CD14-positive monocyte (primary cell): ENCODE measurements at regions not wholly inside any gene's neighbourhood (a gene's known extent, or its start where the extent isn't known, plus 50 kb on each side); places are given as distances from the start of the nearest gene placed in this dataset.

Experiments used
- DNase-seq, 3 donors: peaks; one replicate each; pipeline ENCODE4 v3.0.0-alpha.2; 2011 to 2022
- H2AFZ ChIP-seq: 2 replicates; pipeline ENCODE4 v1.6.0; 2012; ENCODE audit warnings: mild to moderate bottlenecking, low read depth, low read length, inconsistent platforms; ENCODE audit not compliant: insufficient read depth, poor library complexity, severe bottlenecking
- H3K27ac ChIP-seq, 2 donors: 1 replicate in 1 of 2; 2 replicates in 1 of 2; pipeline ENCODE4 v1.5.1; 2012 to 2013; ENCODE audit warnings: low read length in 2 of 2, control low read depth in 1 of 2, inconsistent platforms in 1 of 2, low read depth in 1 of 2, mild to moderate bottlenecking in 1 of 2
- H3K27me3 ChIP-seq, 2 donors: one replicate each; pipeline versions ENCODE4 v1.6.0 to v1.6.1; 2011 to 2013; ENCODE audit warnings: low read length in 2 of 2; ENCODE audit not compliant: control insufficient read depth in 2 of 2, insufficient read depth in 2 of 2
- H3K36me3 ChIP-seq, 2 donors: replicated peaks in 1 of 2; 1 replicate in 1 of 2; 2 replicates in 1 of 2; pipeline versions ENCODE4 v1.5.1 to v1.6.1; 2012 to 2013; ENCODE audit warnings: low read length in 2 of 2, control low read depth in 1 of 2, inconsistent platforms in 1 of 2, mild to moderate bottlenecking in 1 of 2; ENCODE audit not compliant: insufficient read depth in 2 of 2, control insufficient read depth in 1 of 2
- H3K4me1 ChIP-seq, 2 donors: 1 replicate in 1 of 2; 2 replicates in 1 of 2; pipeline versions ENCODE4 v1.5.1 to v1.6.1; 2012 to 2013; ENCODE audit warnings: low read length in 2 of 2, control low read depth in 1 of 2, inconsistent platforms in 1 of 2, mild to moderate bottlenecking in 1 of 2, moderate library complexity in 1 of 2; ENCODE audit not compliant: insufficient read depth in 2 of 2, control insufficient read depth in 1 of 2
- H3K4me2 ChIP-seq: replicated peaks from 2 replicates; pipeline ENCODE3; 2012; ENCODE audit warnings: low read length, moderate library complexity, mild to moderate bottlenecking; ENCODE audit not compliant: poor library complexity, severe bottlenecking; ENCODE audit errors: extremely low read depth
- H3K4me3 ChIP-seq, 3 experiments: fragments of 200-600 bp in 1 of 3; sonication (generic) in 1 of 3; replicated peaks in 1 of 3; 1 replicate in 2 of 3; 2 replicates in 1 of 3; pipeline ENCODE4 v1.5.1; 2011 to 2013; ENCODE audit warnings: low read length in 3 of 3, mild to moderate bottlenecking in 3 of 3, control low read depth in 2 of 3, low read depth in 2 of 3, inconsistent platforms in 1 of 3, moderate library complexity in 1 of 3
- H3K79me2 ChIP-seq: 2 replicates; pipeline ENCODE4 v1.6.0; 2012; ENCODE audit warnings: mild to moderate bottlenecking, control low read depth, inconsistent platforms, low read length, moderate library complexity; ENCODE audit not compliant: insufficient read depth
- H3K9ac ChIP-seq: 2 replicates; pipeline ENCODE4 v1.6.0; 2017; ENCODE audit warnings: low read length, mild to moderate bottlenecking; ENCODE audit not compliant: insufficient read depth, poor library complexity, severe bottlenecking
- H3K9me3 ChIP-seq, 2 donors: replicated peaks in 1 of 2; 1 replicate in 1 of 2; 2 replicates in 1 of 2; pipeline versions ENCODE4 v1.5.1 to v1.6.1; 2012 to 2013; ENCODE audit warnings: low read length in 2 of 2, control low read depth in 1 of 2; ENCODE audit not compliant: control insufficient read depth in 1 of 2, insufficient read depth in 1 of 2
- H4K20me1 ChIP-seq: 2 replicates; pipeline ENCODE4 v1.6.0; 2012; ENCODE audit warnings: mild to moderate bottlenecking, low read length, control low read depth, moderate library complexity; ENCODE audit not compliant: insufficient read depth
- H3K27ac Mint-ChIP-seq, 7 donors: one replicate each; pipeline ENCODE4 v1.8.0; 2020; ENCODE audit warnings: mild to moderate bottlenecking in 7 of 7, mixed read lengths in 7 of 7, moderate library complexity in 6 of 7, inconsistent platforms in 2 of 7
- H3K27me3 Mint-ChIP-seq, 3 donors: one replicate each; pipeline ENCODE4 v1.8.0; 2021 to 2022; ENCODE audit warnings: low read depth in 3 of 3, mild to moderate bottlenecking in 3 of 3, mixed read lengths in 3 of 3, moderate library complexity in 3 of 3, inconsistent platforms in 1 of 3
- H3K36me3 Mint-ChIP-seq, 2 donors: one replicate each; pipeline ENCODE4 v1.8.0; 2020; ENCODE audit warnings: mixed read lengths in 2 of 2, inconsistent platforms in 1 of 2, mild to moderate bottlenecking in 1 of 2
- H3K4me1 Mint-ChIP-seq: one replicate; pipeline ENCODE4 v1.8.0; 2020; ENCODE audit warnings: mild to moderate bottlenecking, mixed read lengths
- H3K4me3 Mint-ChIP-seq, 2 donors: one replicate each; pipeline ENCODE4 v1.8.0; 2020; ENCODE audit warnings: mild to moderate bottlenecking in 2 of 2, mixed read lengths in 2 of 2, moderate library complexity in 1 of 2
- H3K9me3 Mint-ChIP-seq, 7 donors: one replicate each; pipeline ENCODE4 v1.8.0; 2020 to 2022; ENCODE audit warnings: mixed read lengths in 7 of 7, mild to moderate bottlenecking in 6 of 7, moderate library complexity in 6 of 7, inconsistent platforms in 2 of 7
- WGBS: methylation state at CpG from one replicate; pipeline ENCODE4 v1.1.5; 2013; ENCODE audit warnings: missing lambda C conversion rate; ENCODE audit not compliant: insufficient coverage; 5-methylcytosine and 5-hydroxymethylcytosine counted together
- intact Hi-C, 2 donors: fragments of 100-400 bp; cut with micrococcal nuclease; formaldehyde crosslinking; loops; one replicate each; pipeline versions ENCODE4 v1.15.0 to v1.15.1; 2023
- TF ChIP-seq, protein P1 (sequence below): fragments of 200-600 bp; IDR thresholded peaks from one replicate; pipeline ENCODE4 v1.8.0; 2022; ENCODE audit warnings: antibody characterized with exemption, mild to moderate bottlenecking

DNA sequence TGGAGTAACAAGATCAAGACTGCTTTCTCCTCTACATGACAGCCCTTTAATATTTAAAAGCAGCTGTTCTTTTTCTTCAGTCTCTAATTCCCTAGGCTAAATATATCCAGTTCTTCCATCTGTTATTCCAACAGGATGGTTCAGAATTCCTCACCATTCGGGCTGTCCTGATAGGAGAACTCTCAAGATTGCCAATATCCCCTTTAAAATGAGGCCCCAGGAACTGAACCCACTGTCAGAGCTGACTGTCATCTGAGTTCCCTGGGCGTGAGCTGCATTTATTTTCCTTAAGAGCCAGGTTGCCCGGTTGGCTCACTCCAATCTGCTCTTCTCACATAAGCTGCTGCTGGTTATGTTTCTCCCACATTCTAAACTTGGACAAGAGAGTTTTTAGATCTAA lies 177.6 kb downstream of the MIS18A start:
- Histone ChIP-seq H3K79me2 (no peaks in the 10 kb centered on the region), H4K20me1 (no peaks in the 10 kb centered on the region), H3K27me3 (no peaks in the 10 kb centered on the region), H3K4me2 (no peak overlapping the region), H3K4me3 (no peak overlapping the region), H3K4me1 (no peaks in the 10 kb centered on the region), H3K36me3 (no peaks in the 10 kb centered on the region), H2AFZ (no peak overlapping the region), H3K9ac (no peak overlapping the region), H3K27ac (no peak overlapping the region), H3K9me3 (no peaks in the 10 kb centered on the region)
- TF ChIP-seq, protein P1, sequence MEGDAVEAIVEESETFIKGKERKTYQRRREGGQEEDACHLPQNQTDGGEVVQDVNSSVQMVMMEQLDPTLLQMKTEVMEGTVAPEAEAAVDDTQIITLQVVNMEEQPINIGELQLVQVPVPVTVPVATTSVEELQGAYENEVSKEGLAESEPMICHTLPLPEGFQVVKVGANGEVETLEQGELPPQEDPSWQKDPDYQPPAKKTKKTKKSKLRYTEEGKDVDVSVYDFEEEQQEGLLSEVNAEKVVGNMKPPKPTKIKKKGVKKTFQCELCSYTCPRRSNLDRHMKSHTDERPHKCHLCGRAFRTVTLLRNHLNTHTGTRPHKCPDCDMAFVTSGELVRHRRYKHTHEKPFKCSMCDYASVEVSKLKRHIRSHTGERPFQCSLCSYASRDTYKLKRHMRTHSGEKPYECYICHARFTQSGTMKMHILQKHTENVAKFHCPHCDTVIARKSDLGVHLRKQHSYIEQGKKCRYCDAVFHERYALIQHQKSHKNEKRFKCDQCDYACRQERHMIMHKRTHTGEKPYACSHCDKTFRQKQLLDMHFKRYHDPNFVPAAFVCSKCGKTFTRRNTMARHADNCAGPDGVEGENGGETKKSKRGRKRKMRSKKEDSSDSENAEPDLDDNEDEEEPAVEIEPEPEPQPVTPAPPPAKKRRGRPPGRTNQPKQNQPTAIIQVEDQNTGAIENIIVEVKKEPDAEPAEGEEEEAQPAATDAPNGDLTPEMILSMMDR = no peak
- Mint-ChIP-seq H3K4me3 (no peak overlapping the region), H3K4me1 (no peaks in the 10 kb centered on the region), H3K27ac (no peak overlapping the region), H3K36me3 (no peaks in the 10 kb centered on the region), H3K27me3 (peaks cover 2 to 5% (median 4%) of the 10 kb centered on the region in 3 donors), H3K9me3 (peaks cover 0 to 8% (median 4%) of the 10 kb centered on the region in 7 donors)
- intact Hi-C loops = no loop called here
- DNase-seq = no peak
- 82% methylated on average over 2 of the region's 3 CpGs for WGBS

- Histone ChIP-seq H3K4me3 (no peak overlapping the region), H3K4me1 (no peaks in the 10 kb centered on the region), H3K9me3 (no peaks in the 10 kb centered on the region), H3K36me3 (no peaks in the 10 kb centered on the region), H3K4me2 (no peak overlapping the region), H3K79me2 (no peaks in the 10 kb centered on the region), H3K27ac (no peak overlapping the region), H3K27me3 (no peaks in the 10 kb centered on the region), H4K20me1 (no peaks in the 10 kb centered on the region), H2AFZ (no peak overlapping the region), H3K9ac (no peak overlapping the region)
- TF ChIP-seq, protein P1 = no peak
- peaks cover 0 to 8% (median 4%) of the 10 kb centered on the region in 7 donors for H3K9me3 Mint-ChIP-seq
- H3K27me3 Mint-ChIP-seq = peaks cover 4 to 5% (median 5%) of the 10 kb centered on the region in 3 donors
- H3K4me3 Mint-ChIP-seq = no peak overlapping the region
- no peaks in the 10 kb centered on the region for H3K4me1 Mint-ChIP-seq
- no peak for DNase-seq
- no peaks in the 10 kb centered on the region for H3K36me3 Mint-ChIP-seq
- intact Hi-C loops = no loop called here
- no peak overlapping the region for H3K27ac Mint-ChIP-seq
- 84% methylated on average over 3 of the region's 5 CpGs for WGBS
Measured at GRCh38 chr21:32100423-32100822, 178.4 kb downstream of the MIS18A start.
